Gastroesophageal sphincter (tissue), 4 donors: ENCODE measurements at regions not wholly inside any gene's neighbourhood (a gene's known extent, or its start where the extent isn't known, plus 50 kb on each side); places are given as distances from the start of the nearest gene placed in this dataset.

Source experiments
- ATAC-seq: fragments of 150-250 bp; one replicate; pipeline ENCODE4 v1.9.1; 2016; ENCODE audit warnings: mild to moderate bottlenecking, moderate library complexity
- H3K27ac ChIP-seq, 4 donors: fragments of 200-600 bp; sonication (generic) in 3 of 4; 1 replicate in 3 of 4; 2 replicates in 1 of 4; pipeline ENCODE4 v1.5.1; 2016 to 2019
- H3K27me3 ChIP-seq: fragments of 200-600 bp; sonication (generic); one replicate; pipeline ENCODE4 v1.5.1; 2019
- H3K36me3 ChIP-seq, 2 donors: fragments of 200-600 bp; sonication (generic); one replicate each; pipeline ENCODE4 v1.5.1; 2019; ENCODE audit warnings: control low read depth in 1 of 2
- H3K4me1 ChIP-seq, 3 donors: fragments of 200-600 bp; sonication (generic); 1 replicate in 2 of 3; 2 replicates in 1 of 3; pipeline ENCODE4 v1.5.1; 2016 to 2019; ENCODE audit warnings: control low read depth in 2 of 3
- H3K4me3 ChIP-seq, 2 donors: fragments of 200-600 bp; sonication (generic); one replicate each; pipeline ENCODE4 v1.5.1; 2019; ENCODE audit warnings: mild to moderate bottlenecking in 1 of 2, moderate library complexity in 1 of 2
- H3K9me3 ChIP-seq, 3 donors: fragments of 200-600 bp; sonication (generic); one replicate each; pipeline ENCODE4 v1.5.1; 2017 to 2019; ENCODE audit warnings: control low read depth in 2 of 3
- EP300 ChIP-seq: sonication (generic); formaldehyde crosslinking; IDR thresholded peaks from one replicate; pipeline ENCODE4 v1.6.1; 2017; ENCODE audit warnings: antibody characterized with exemption, mild to moderate bottlenecking
- POLR2A ChIP-seq, 2 donors: fragments of 450-650 bp; IDR thresholded peaks; one replicate each; pipeline ENCODE4 v1.6.1; 2017; ENCODE audit warnings: antibody characterized with exemption in 2 of 2, mild to moderate bottlenecking in 2 of 2, moderate library complexity in 1 of 2
- POLR2AphosphoS5 ChIP-seq: sonication (generic); formaldehyde crosslinking; IDR thresholded peaks from one replicate; pipeline ENCODE4 v1.6.1; 2017; ENCODE audit warnings: antibody characterized with exemption
- WGBS, 2 donors: methylation state at CpG; one replicate each; pipeline ENCODE4 v1.1.5; 2018; ENCODE audit warnings: low coverage in 1 of 2; 5-methylcytosine and 5-hydroxymethylcytosine counted together
- TF ChIP-seq, protein P1 (sequence below), 4 experiments: fragments of 200-600 bp in 2 of 4; fragments of 450-650 bp in 2 of 4; sonication (generic) in 1 of 4; IDR thresholded peaks; one replicate each; pipeline ENCODE4 v1.5.1; 2017 to 2019; ENCODE audit warnings: antibody characterized with exemption in 4 of 4, mild to moderate bottlenecking in 2 of 4, moderate library complexity in 2 of 4

DNA sequence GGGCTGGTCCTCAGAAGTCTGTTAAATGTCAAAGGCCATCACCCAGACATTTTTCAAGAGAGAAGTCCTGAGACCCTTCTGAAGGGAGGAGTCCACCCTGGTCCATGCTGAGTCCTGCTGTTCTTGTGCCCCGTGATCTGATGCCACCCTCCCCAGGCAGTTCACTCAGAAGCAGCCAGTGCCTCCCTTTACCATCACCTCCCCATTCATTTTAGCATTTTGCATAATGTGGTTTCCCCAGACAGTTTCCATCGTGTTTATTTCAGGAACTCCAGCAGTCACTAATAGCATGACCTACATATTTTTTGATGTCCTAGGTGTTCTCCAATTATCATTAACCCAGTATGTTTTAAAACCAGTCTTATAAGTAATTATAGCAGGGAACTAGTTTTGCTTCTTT lies 353.0 kb upstream of the CDH5 start:
- no peak overlapping the region for H3K4me3 ChIP-seq
- TF ChIP-seq POLR2AphosphoS5 (no peak), EP300 (no peak), POLR2A (IDR thresholded peaks at IDR 0.05) (no peak)
- TF ChIP-seq, protein P1, sequence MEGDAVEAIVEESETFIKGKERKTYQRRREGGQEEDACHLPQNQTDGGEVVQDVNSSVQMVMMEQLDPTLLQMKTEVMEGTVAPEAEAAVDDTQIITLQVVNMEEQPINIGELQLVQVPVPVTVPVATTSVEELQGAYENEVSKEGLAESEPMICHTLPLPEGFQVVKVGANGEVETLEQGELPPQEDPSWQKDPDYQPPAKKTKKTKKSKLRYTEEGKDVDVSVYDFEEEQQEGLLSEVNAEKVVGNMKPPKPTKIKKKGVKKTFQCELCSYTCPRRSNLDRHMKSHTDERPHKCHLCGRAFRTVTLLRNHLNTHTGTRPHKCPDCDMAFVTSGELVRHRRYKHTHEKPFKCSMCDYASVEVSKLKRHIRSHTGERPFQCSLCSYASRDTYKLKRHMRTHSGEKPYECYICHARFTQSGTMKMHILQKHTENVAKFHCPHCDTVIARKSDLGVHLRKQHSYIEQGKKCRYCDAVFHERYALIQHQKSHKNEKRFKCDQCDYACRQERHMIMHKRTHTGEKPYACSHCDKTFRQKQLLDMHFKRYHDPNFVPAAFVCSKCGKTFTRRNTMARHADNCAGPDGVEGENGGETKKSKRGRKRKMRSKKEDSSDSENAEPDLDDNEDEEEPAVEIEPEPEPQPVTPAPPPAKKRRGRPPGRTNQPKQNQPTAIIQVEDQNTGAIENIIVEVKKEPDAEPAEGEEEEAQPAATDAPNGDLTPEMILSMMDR (IDR thresholded peaks at IDR 0.05) = no peak
- no peaks in the 10 kb centered on the region for H3K36me3 ChIP-seq
- H3K27me3 ChIP-seq = no peaks in the 10 kb centered on the region
- no peaks in the 10 kb centered on the region for H3K9me3 ChIP-seq
- no peak for ATAC-seq
- H3K4me1 ChIP-seq = no peaks in the 10 kb centered on the region
- no peak overlapping the region for H3K27ac ChIP-seq
- 65 to 80% methylated on average over 1 to 2 of the region's 2 CpGs for WGBS, 2 donors

DNA sequence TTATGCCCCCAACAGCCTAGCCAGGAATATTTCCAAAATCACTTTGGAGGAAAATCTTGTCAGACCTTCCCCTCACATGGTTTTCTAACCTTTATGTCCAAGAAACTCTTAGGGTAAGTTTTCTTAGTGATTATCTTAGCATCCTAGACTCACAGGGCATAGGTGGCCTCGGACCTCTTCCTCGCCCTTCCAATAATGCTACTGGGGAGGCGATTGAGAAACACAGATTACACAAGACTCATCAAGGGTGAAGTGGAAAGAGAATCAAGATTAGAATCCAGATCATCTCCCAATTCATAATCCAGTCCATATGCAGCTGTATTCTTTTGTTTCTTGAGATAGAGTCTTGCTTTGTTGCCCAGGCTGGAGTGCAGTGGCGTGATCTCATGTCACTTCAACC lies 358.4 kb upstream of the CDH5 start:
- H3K9me3 ChIP-seq = no peaks in the 10 kb centered on the region
- no peak overlapping the region for H3K4me3 ChIP-seq
- WGBS, 2 donors = 86 to 87% methylated on average over 1 to 4 of the region's 4 CpGs
- no peaks in the 10 kb centered on the region for H3K27me3 ChIP-seq
- ATAC-seq = no peak
- H3K27ac ChIP-seq = no peak overlapping the region
- no peaks in the 10 kb centered on the region for H3K36me3 ChIP-seq
- TF ChIP-seq, protein P1 (IDR thresholded peaks at IDR 0.05) = no peak
- TF ChIP-seq POLR2A (IDR thresholded peaks at IDR 0.05) (no peak), POLR2AphosphoS5 (no peak), EP300 (no peak)
- H3K4me1 ChIP-seq = peaks cover 0 to 6% (median 0%) of the 10 kb centered on the region in 3 donors

DNA sequence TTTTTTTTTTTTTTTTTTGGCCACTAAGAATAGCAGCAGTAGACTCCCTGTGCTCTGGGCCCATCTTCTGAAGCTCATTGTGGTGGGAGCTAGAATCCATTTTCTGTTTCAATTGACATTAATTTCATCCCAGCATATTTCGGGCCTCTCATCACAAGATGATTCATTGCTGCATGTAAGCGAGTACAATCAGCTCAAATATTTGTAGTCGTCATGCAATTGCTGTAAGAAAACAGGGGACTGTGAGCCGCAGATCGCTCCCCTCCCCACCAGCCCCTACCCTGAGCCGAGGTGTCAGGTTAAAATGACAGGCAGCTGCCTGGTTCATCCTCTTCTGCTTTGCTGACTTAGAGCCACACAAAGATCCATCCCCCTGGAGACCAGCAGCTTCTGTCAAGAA lies 358.8 kb upstream of the CDH5 start:
- Histone ChIP-seq H3K4me3 (no peak overlapping the region), H3K9me3 (no peaks in the 10 kb centered on the region), H3K4me1 (peaks cover 0 to 11% (median 0%) of the 10 kb centered on the region in 3 donors), H3K27me3 (no peaks in the 10 kb centered on the region), H3K27ac (no peak overlapping the region), H3K36me3 (no peaks in the 10 kb centered on the region)
- WGBS, 2 donors = 36 to 57% methylated on average over 6 of the region's 6 CpGs
- TF ChIP-seq POLR2A (IDR thresholded peaks at IDR 0.05) = no peak
- TF ChIP-seq POLR2AphosphoS5 = no peak
- TF ChIP-seq EP300 = no peak
- ATAC-seq = no peak

DNA sequence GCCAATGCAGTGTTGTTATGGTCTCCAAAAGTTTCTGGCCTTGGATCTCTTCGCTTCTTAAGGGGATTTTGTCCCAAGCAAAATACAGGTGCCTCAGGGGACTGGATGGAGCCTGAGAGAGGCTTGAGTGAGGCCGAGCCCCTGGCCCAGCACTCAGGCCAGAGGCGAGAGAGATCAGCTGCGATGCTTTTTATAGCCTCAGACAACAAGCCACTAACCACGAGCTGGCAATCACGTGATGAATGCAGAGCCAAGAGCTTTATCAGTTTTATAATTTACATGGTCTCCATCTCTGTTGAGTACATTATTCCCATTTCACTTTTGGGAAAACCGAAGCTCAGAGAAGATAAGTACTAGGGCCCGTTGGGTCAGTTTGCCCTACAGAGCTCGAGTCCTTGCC lies 360.0 kb upstream of the CDH5 start:
- no peaks in the 10 kb centered on the region for H3K36me3 ChIP-seq
- H3K9me3 ChIP-seq = no peaks in the 10 kb centered on the region
- H3K27me3 ChIP-seq = no peaks in the 10 kb centered on the region
- H3K4me3 ChIP-seq = no peak overlapping the region
- WGBS, 2 donors = 58 to 93% methylated on average over 5 of the region's 9 CpGs
- TF ChIP-seq, protein P1 (IDR thresholded peaks at IDR 0.05) = no peak
- peaks cover 0 to 13% (median 0%) of the 10 kb centered on the region in 3 donors for H3K4me1 ChIP-seq
- H3K27ac ChIP-seq = no peak overlapping the region
- no peak for ATAC-seq

DNA sequence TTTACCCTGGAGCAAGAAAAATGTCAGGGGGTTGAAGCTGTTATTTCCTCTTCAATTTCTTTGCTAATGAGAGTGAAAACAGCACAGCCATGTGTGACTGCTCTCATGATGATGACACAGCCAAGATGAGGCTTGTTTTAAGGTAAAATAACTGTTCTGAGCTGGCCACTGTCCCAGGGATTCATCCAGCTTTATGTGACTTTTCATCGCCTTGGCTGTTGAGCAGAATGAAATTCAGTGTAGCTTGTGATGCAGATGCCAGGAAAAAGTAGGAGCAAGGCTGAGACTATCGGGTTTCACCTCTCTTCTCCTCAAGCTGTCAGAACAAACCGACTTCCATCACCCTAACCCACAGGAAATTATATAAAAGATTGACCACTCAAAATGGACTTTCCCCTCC lies 361.8 kb upstream of the CDH5 start:
- TF ChIP-seq POLR2A (IDR thresholded peaks at IDR 0.05) (no peak), EP300 (no peak), POLR2AphosphoS5 (no peak)
- TF ChIP-seq, protein P1 (IDR thresholded peaks at IDR 0.05) = no peak
- peaks cover 0 to 17% (median 0%) of the 10 kb centered on the region in 3 donors for H3K4me1 ChIP-seq
- WGBS, 2 donors = 41 to 70% methylated on average over 2 to 3 of the region's 3 CpGs
- H3K9me3 ChIP-seq = no peaks in the 10 kb centered on the region
- ATAC-seq = no peak
- H3K36me3 ChIP-seq = no peaks in the 10 kb centered on the region
- no peaks in the 10 kb centered on the region for H3K27me3 ChIP-seq
- H3K27ac ChIP-seq = no peak overlapping the region
- no peak overlapping the region for H3K4me3 ChIP-seq
